GM19463 (cell line): ENCODE measurements at regions not wholly inside any gene's neighbourhood (a gene's known extent, or its start where the extent isn't known, plus 50 kb on each side); places are given as distances from the start of the nearest gene placed in this dataset.

ENCODE experiments used
- ATAC-seq: cut with Tn5 transposase; IDR thresholded peaks from one replicate; pipeline ENCODE4 v1.9.1; 2021; ENCODE audit warnings: mild to moderate bottlenecking, moderate library complexity; ENCODE audit not compliant: unreplicated experiment

- no peak for ATAC-seq
Observed at GRCh38 chr16:6863135-6863534, 469.5 kb upstream of the RBFOX1 start.

- ATAC-seq, result no peak
Observed at GRCh38 chr16:6861815-6862477, 470.7 kb upstream of the RBFOX1 start.

GRCh38 chr16:6861135-6861814 is 471.4 kb upstream of the RBFOX1 start:
- no peak for ATAC-seq

DNA sequence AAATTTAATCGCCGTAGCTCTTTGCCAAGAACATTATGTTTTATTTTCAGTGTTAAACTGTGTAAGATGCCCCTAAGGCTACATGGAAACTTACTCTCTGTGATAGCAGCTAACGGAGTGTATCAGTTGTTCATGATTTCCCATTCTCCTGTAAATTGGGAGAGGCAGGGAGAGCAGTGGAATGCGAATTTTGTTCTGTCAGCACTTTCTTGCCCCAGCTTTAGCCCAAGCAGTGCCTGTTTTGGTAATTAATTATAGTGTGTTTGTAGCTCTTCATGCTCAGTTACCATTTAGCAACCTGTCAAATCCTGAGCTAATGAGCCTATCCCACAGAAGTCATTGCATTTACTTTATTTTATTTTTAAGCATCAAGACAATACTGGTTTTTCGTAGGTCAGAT is 475.1 kb upstream of the RBFOX1 start:
- ATAC-seq, result no peak

DNA sequence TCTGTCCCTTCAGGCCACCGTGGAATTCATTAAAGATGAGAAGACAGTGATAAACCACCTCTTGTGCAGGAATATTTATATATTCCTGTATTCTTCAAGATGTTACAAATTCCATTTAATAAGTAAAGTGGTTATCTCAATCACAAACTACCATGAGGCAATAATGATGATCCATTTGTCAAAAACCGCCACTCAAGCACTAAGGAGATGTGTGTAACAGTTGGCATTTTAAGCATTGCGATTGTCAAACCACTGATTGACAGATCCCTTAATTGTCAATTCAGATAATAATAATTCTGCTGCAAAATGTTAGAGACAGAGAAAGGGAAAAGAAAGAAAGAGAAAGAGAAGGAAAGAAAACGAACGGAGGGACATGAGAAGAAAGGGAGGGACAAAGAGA is 476.1 kb upstream of the RBFOX1 start:
- ATAC-seq, result no peak

- ATAC-seq, result no peak
Observed at GRCh38 chr16:6853565-6853964, 479.1 kb upstream of the RBFOX1 start.

DNA sequence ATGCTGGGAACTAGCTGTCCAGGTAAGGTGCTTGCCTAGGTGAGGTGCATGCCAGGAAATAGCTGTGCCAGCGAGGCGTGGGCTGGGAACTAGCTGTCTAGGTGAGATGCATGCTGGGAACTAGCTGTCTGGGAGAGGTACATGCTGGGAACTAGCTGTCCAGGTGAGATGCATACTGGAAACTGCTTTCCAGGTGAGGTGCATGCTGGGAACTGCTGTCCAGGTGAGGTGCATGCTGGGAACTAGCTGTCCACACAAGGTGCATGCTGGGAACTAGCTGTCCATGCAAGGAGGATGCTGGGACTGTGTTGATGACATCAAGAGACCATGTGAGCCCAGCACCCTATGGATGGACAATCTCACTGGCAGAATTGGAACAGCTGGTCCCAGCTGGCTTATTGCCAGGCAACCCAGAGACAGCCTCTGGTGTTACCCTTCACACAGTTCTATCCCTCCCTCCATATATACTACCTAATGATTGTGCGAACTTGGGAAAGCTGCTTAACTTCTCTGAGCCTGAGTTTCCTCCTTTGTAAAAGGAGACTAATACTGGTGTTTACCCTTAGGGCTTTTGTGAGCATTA is 479.9 kb upstream of the RBFOX1 start:
- ATAC-seq, result no peak

- ATAC-seq, result no peak
Observed at GRCh38 chr16:6846452-6846851, 486.2 kb upstream of the RBFOX1 start.

- ATAC-seq, result no peak
Observed at GRCh38 chr16:6841392-6841791, 491.3 kb upstream of the RBFOX1 start.

- ATAC-seq, result no peak
Observed at GRCh38 chr16:6837722-6838121, 494.9 kb upstream of the RBFOX1 start.

DNA sequence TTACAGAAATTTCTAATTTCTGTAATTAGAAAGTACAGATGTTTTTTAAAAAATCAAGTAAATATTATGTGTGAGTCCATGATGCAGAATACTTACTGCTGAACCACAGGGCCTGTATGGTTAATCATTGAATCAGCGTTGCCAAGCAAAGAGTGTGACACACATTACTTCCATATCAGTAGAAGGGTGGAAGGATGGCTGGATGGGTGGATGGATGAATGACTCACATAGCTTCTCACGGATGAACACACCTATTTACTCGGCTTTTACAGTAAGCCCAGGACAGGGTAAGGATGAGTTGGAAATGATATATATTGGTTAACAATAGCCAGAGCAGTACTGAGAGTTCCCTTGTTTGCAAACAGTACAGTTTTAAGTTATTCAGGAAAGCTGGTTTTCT is 495.9 kb upstream of the RBFOX1 start:
- no peak for ATAC-seq

GRCh38 chr16:6835941-6836340 is 496.7 kb upstream of the RBFOX1 start:
- no peak for ATAC-seq

DNA sequence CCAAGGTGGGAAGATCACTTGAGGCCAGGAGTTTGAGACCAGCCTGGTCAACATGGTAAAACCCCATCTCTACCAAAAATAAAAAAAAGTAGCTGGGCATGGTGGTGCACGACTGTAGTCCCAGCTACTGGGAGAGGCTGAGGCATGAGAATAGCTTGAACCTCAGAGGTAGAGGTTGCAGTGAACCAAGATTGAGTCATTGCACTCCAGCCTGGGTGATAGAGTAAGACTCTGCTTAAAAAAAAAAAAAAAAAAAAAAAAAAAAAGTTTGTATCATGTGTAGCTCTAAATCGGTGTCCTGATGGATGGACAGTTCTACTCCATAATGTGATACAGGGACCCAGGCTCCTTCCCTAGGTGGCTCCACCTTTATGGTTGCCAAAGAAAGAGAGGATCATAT is 497.1 kb upstream of the RBFOX1 start:
- no peak for ATAC-seq

DNA sequence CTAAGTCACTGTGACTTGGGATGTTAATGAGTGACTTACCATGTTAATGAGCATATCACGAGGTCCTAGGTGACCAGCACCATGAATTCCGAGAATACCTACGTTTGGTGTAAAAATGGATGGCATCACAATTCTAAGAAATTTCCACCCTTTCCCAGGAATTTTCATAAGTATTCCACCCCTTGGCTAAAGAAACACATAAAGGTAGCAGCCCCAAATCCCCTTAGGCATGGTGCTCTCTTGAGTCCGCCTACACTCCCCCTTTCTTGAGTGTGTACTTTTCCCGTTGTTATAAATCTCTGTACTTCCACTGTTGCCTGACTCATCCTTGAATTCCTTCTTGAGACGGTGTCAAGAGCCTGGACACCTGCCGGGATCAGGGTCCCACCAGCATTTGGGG is 504.0 kb upstream of the RBFOX1 start:
- no peak for ATAC-seq

GRCh38 chr16:6827931-6828330 is 504.7 kb upstream of the RBFOX1 start:
- no peak for ATAC-seq

DNA sequence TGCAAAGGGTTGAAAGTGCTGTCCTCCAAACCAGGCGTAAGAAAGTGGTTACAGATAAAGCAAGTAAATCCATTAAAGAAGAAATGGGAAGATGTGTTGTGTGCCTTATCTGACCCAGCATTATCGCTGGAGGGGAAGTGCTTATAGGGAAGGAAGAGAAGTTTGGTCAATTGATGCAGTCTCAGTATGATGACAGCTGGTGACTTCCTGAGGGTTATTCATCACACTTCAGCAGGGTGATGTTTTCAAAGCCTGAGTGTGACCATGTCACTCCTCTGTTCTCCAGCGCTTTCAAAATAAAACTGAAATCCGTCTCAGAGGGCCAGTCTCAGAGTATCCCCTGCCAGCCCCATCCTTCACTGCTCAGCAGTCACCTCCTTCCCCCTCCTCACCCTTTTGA is 505.4 kb upstream of the RBFOX1 start:
- ATAC-seq, result no peak

DNA sequence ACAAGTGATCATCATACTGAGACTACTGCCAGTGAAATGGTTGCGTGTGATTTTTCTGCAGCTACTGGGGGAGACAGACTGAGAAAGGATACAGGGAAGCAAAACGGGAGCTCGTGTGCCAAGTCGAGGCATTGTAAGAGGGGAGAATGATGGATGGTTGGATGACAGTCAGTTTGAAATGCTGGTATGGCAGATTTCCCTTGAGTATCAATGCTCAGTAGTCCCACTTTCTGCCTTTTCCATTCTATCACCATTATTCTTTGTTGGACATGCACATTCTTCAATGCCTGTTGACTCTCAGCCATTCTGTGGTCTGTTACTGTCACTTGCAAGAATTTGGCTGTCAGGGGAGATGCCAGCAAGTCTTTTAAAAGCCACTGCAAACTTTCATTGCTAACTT is 510.6 kb upstream of the RBFOX1 start:
- ATAC-seq, result no peak

GRCh38 chr16:6804461-6804860 is 528.2 kb upstream of the RBFOX1 start:
- ATAC-seq, result no peak

- no peak for ATAC-seq
Observed at GRCh38 chr16:6803176-6803575, 529.5 kb upstream of the RBFOX1 start.

DNA sequence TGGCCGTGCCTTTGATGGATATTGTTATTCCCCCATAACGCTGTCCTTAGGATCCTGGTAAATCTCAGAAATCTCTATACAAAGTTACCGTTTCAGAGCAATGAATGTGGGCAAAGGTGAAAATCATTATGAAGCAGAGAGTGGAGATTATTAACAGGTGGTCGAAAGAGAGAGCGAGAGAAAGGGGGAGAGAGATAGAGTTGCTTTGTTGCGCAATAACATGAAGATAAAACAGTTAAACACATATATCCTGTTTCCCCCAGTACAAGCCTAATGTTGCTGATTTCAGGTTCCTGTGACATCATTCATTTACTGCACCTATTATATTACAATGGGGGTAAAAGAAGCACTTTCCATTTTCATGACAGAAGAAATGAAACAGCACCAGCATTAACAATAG is 535.4 kb upstream of the RBFOX1 start:
- no peak for ATAC-seq

- ATAC-seq, result no peak
Observed at GRCh38 chr16:6777624-6778023, 555.0 kb upstream of the RBFOX1 start.

GRCh38 chr16:6775712-6776111 is 556.9 kb upstream of the RBFOX1 start:
- ATAC-seq, result no peak

GRCh38 chr16:6771956-6772355 is 560.7 kb upstream of the RBFOX1 start:
- ATAC-seq, result no peak
